Breast epithelium (tissue), 3 donors: ENCODE measurements at regions not wholly inside any gene's neighbourhood (a gene's known extent, or its start where the extent isn't known, plus 50 kb on each side); places are given as distances from the start of the nearest gene placed in this dataset.

Experiments used
- POLR2A ChIP-seq: fragments of 450-650 bp; IDR thresholded peaks from one replicate; pipeline ENCODE4 v1.6.1; 2016; ENCODE audit warnings: antibody characterized with exemption, mild to moderate bottlenecking, moderate library complexity
- POLR2AphosphoS5 ChIP-seq, 3 donors: sonication (generic); formaldehyde crosslinking; IDR thresholded peaks; one replicate each; pipeline ENCODE4 v1.6.1; 2017; ENCODE audit warnings: antibody characterized with exemption in 3 of 3
- TF ChIP-seq, protein P1 (sequence below), 3 donors: fragments of 450-650 bp; IDR thresholded peaks; one replicate each; pipeline ENCODE4 v1.5.1; 2016 to 2017; ENCODE audit warnings: antibody characterized with exemption in 3 of 3, mild to moderate bottlenecking in 3 of 3, moderate library complexity in 3 of 3

- TF ChIP-seq, protein P1, sequence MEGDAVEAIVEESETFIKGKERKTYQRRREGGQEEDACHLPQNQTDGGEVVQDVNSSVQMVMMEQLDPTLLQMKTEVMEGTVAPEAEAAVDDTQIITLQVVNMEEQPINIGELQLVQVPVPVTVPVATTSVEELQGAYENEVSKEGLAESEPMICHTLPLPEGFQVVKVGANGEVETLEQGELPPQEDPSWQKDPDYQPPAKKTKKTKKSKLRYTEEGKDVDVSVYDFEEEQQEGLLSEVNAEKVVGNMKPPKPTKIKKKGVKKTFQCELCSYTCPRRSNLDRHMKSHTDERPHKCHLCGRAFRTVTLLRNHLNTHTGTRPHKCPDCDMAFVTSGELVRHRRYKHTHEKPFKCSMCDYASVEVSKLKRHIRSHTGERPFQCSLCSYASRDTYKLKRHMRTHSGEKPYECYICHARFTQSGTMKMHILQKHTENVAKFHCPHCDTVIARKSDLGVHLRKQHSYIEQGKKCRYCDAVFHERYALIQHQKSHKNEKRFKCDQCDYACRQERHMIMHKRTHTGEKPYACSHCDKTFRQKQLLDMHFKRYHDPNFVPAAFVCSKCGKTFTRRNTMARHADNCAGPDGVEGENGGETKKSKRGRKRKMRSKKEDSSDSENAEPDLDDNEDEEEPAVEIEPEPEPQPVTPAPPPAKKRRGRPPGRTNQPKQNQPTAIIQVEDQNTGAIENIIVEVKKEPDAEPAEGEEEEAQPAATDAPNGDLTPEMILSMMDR (IDR thresholded peaks at IDR 0.05) = no peak
- TF ChIP-seq POLR2A = no peak
- no peak for TF ChIP-seq POLR2AphosphoS5 (IDR thresholded peaks at IDR 0.05)
Measured at GRCh38 chr18:46256078-46256477, 151.9 kb downstream of the HAUS1 start.
